Astrocyte of the spinal cord (primary cell): ENCODE measurements at regions not wholly inside any gene's neighbourhood (a gene's known extent, or its start where the extent isn't known, plus 50 kb on each side); places are given as distances from the start of the nearest gene placed in this dataset.

Experiments used
- DNase-seq: peaks from one replicate; pipeline ENCODE4 v3.0.0; 2011; ENCODE audit warnings: low read depth, low spot score
- H3K4me3 ChIP-seq: 2 replicates; pipeline ENCODE4 v1.5.1; 2011; ENCODE audit warnings: low read depth, mild to moderate bottlenecking, low read length, moderate library complexity
- in situ Hi-C: cut with HindIII; loops from 2 replicates; pipeline ENCODE4 v1.10.0; 2017; ENCODE audit warnings: low sequenced_read_pairs
- TF ChIP-seq, protein P1 (sequence below): IDR thresholded peaks from 2 replicates; pipeline ENCODE4 v1.5.1; 2012; ENCODE audit warnings: low read depth, mild to moderate bottlenecking, low read length, inconsistent platforms

DNA sequence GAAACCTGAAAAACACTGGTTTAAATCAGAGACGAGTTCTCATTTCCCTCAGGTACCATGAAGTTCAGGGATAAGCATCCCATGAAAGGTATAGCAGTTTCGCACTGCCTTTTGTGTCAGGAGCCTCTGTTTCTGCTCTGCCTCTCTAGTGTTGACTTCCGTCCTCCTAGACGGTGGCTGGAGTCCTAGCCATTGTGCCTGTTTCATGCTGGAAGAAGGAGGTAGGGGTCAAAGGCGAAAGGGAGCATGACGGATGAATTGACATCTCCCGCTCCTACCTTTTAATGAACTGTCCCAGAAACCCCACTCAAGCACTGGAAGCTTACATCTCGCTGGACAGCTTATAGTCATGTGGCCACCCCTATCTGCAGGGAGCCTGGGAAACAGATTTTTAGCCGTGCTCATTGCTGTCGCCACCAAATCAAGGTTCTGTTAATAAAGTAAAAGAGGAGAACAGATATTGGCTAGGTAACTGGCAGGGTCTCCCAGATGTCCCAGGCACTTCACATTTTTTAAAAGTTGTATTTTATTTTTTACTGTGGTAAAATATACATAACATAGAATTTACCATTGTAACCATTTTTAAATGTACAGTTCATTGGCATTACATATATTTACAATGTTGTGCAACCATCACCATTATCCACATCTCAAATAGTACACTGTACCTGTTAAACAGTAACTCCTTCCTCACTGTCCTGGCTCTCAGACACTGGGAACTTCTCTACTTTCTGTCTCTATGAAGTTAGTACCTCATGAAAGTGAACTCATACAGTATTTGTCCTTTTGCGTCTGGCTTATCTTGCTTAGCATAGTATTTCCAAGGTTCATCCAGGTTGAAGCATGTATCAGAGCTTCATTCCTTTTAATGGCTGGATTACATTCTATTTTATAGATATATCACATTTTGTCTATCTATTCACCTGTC, 55.0 kb upstream of the CTLA4 start:
- DNase-seq: no peak
- in situ Hi-C loops: no loop called here
- H3K4me3 ChIP-seq: no peak overlapping the region
- TF ChIP-seq, protein P1, sequence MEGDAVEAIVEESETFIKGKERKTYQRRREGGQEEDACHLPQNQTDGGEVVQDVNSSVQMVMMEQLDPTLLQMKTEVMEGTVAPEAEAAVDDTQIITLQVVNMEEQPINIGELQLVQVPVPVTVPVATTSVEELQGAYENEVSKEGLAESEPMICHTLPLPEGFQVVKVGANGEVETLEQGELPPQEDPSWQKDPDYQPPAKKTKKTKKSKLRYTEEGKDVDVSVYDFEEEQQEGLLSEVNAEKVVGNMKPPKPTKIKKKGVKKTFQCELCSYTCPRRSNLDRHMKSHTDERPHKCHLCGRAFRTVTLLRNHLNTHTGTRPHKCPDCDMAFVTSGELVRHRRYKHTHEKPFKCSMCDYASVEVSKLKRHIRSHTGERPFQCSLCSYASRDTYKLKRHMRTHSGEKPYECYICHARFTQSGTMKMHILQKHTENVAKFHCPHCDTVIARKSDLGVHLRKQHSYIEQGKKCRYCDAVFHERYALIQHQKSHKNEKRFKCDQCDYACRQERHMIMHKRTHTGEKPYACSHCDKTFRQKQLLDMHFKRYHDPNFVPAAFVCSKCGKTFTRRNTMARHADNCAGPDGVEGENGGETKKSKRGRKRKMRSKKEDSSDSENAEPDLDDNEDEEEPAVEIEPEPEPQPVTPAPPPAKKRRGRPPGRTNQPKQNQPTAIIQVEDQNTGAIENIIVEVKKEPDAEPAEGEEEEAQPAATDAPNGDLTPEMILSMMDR: no peak

DNA sequence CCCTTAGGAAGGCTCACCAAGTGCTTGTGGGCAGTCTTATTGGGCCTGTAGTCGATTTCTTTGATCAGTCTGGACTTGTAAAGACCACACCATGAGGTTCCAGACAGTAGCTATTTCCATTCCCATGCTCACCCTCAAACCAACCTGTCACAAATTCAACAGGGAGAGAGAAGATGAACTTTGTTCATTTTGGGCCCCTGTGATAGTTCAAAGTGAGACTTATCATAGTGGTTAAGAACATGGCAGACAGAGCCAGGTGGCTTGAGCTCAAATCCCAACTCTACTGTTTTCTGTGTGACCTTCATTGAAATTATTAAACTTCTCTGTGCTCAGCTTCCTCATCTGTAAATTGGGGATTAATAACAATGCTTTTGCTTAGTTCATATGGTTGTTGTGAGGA, 53.9 kb upstream of the CTLA4 start:
- no peak for DNase-seq
- in situ Hi-C loops: no loop called here
- no peak overlapping the region for H3K4me3 ChIP-seq
- TF ChIP-seq, protein P1: no peak

DNA sequence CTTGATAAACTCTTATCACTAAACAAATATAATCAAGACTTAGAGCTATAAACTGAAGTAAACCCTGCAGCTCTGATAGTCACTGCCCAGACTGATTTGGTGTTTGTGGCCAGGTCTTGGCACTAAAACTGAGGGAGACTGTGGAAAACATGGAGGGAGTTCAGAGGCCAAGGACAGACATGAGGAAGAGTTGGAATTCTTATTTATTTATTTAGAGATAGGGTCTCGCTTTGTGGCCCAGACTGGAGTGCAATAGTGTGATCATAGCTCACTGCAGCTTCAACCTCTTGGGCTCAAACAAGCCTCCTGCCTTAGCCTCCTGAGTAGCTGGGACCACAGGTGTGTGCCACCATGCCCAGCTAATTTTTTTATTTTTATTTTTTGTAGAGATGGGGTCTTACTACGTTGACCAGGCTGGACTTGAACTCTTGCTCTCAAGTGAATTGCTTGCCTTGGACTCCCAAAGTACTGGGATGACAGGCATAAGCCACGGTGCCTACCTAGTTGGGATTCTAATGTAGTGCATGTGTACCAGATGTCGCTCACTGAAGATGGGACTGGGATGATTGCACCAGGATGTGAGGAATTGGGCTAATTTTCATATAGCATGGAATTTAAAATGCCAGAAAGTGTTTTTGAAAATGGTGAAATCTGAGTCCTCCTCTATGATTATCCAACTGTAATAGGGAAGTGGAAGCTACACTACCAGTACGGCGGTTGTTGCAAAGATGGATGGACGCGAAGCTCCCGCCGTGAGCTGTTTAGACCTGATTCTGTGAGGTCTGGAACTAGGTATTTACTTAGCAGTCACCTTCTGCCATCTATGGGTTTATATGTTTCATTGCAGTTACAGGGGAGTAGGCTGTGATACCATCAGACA, 52.7 kb upstream of the CTLA4 start:
- no peak overlapping the region for H3K4me3 ChIP-seq
- DNase-seq: peak; percentile 84
- TF ChIP-seq, protein P1: peak; percentile 67
- in situ Hi-C loops: no loop called here

DNA sequence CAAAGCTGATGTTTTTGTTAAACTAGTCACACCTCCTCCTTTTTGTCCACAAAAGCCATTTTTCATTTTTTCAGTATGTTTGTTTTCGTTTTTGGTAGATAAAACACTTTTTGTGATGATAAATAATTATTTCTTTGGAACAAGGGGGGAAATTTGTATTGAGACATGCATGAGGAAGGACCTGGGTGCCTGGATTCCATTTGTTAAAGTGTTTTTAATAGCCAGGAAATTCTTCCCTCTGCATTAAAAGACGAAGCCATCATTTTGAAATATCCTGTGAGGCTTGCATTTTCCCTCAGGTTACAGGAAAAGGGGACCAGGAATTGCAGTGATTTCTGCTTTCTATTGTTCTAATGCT, 52.1 kb upstream of the CTLA4 start:
- in situ Hi-C loops: no loop called here
- TF ChIP-seq, protein P1: no peak
- no peak overlapping the region for H3K4me3 ChIP-seq
- no peak for DNase-seq

DNA sequence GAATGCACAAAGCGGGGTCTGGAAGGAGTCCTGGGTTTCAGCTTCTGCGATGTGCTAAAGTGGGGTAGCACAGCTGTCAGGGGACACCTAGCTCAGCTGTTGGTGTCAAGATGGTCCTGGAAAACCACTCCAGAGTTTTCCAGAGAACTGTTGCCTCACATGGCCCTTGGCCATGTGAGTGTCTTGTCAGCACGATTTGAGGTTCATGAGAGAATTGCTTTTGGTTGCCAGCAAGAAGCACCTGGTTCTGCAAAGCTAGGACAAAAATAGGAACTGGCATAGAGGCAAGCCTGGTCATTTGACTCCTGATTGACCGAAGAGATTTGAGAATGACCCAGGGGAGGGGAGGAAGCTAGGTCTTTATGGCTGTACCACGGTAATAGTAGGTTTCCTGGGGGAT, 50.4 kb upstream of the CTLA4 start:
- no peak overlapping the region for H3K4me3 ChIP-seq
- TF ChIP-seq, protein P1: no peak
- no peak for DNase-seq
- in situ Hi-C loops: no loop called here
